A673 (cell line): ENCODE measurements at regions not wholly inside any gene's neighbourhood (a gene's known extent, or its start where the extent isn't known, plus 50 kb on each side); places are given as distances from the start of the nearest gene placed in this dataset.

Source experiments
- EZH2 ChIP-seq: fragments of 200-600 bp; sonication (generic); IDR thresholded peaks from 2 replicates; pipeline ENCODE4 v1.6.1; 2017; ENCODE audit warnings: borderline replicate concordance, low read depth, mild to moderate bottlenecking, mixed read lengths, antibody characterized with exemption, low read length; ENCODE audit not compliant: poor library complexity, severe bottlenecking
- TF ChIP-seq, protein P1 (sequence below): fragments of 300-800, 200-600 bp; sonication (generic); conservative IDR thresholded peaks from 2 replicates; pipeline ENCODE4 v1.5.1; 2017; ENCODE audit warnings: low read depth, mild to moderate bottlenecking, antibody characterized with exemption, low read length, moderate library complexity, mixed read lengths

DNA sequence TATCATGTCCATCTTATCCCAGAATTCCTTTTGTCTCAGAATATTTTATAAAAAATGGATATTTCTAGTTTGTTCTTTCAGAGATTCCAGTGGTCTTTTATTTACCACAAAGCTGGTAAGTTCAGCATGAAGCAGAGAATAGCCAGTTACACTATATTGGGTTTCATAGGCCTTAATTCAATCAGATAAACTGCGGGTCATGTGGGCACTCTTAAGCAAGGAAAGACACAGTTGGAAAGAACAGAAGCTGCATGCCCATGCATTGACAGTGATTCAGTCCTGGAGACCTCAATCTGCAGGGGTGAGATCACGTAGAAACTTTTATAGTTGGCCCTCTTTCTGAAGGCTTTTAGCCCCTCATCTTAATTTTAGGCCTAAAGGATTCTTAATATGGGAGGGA is 281.3 kb upstream of the IGFBP3 start:
- TF ChIP-seq, protein P1, sequence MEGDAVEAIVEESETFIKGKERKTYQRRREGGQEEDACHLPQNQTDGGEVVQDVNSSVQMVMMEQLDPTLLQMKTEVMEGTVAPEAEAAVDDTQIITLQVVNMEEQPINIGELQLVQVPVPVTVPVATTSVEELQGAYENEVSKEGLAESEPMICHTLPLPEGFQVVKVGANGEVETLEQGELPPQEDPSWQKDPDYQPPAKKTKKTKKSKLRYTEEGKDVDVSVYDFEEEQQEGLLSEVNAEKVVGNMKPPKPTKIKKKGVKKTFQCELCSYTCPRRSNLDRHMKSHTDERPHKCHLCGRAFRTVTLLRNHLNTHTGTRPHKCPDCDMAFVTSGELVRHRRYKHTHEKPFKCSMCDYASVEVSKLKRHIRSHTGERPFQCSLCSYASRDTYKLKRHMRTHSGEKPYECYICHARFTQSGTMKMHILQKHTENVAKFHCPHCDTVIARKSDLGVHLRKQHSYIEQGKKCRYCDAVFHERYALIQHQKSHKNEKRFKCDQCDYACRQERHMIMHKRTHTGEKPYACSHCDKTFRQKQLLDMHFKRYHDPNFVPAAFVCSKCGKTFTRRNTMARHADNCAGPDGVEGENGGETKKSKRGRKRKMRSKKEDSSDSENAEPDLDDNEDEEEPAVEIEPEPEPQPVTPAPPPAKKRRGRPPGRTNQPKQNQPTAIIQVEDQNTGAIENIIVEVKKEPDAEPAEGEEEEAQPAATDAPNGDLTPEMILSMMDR = no peak
- TF ChIP-seq EZH2 = no peak
